Kidney (tissue), 13 donors: ENCODE measurements at regions not wholly inside any gene's neighbourhood (a gene's known extent, or its start where the extent isn't known, plus 50 kb on each side); places are given as distances from the start of the nearest gene placed in this dataset.

Experiments used
- DNase-seq, 5 donors: peaks; one replicate each; pipeline ENCODE4 v3.0.0-alpha.2; 2013 to 2020
- FAIRE-seq: peaks from 2 replicates; lab custom pipeline; 2012; peaks lifted over from hg19 to GRCh38; lab: Jason Lieb, UNC
- H3K27ac ChIP-seq, 2 donors: one replicate each; pipeline ENCODE4 v1.7.0; 2013; ENCODE audit warnings: low read depth in 2 of 2, low read length in 2 of 2, inconsistent platforms in 1 of 2
- H3K27me3 ChIP-seq: one replicate; pipeline ENCODE4 v1.7.1; 2013; ENCODE audit warnings: low read length, inconsistent platforms; ENCODE audit not compliant: control insufficient read depth, insufficient read depth
- H3K36me3 ChIP-seq, 3 donors: one replicate each; pipeline versions ENCODE4 v1.7.0 to v1.7.1; 2013; ENCODE audit warnings: low read length in 3 of 3, control low read depth in 1 of 3, inconsistent platforms in 1 of 3; ENCODE audit not compliant: insufficient read depth in 3 of 3, control insufficient read depth in 2 of 3
- H3K4me1 ChIP-seq, 3 donors: one replicate each; pipeline versions ENCODE4 v1.7.0 to v1.7.1; 2013; ENCODE audit warnings: low read length in 3 of 3, inconsistent platforms in 1 of 3, low read depth in 1 of 3; ENCODE audit not compliant: control insufficient read depth in 2 of 3, insufficient read depth in 2 of 3
- H3K4me3 ChIP-seq, 3 donors: one replicate each; pipeline versions ENCODE4 v1.7.0 to v1.8.1; 2013; ENCODE audit warnings: low read length in 3 of 3, control low read depth in 1 of 3, inconsistent platforms in 1 of 3
- H3K9ac ChIP-seq, 3 donors: one replicate each; pipeline versions ENCODE4 v1.7.0 to v1.7.1; 2013; ENCODE audit warnings: low read length in 3 of 3, control low read depth in 1 of 3, inconsistent platforms in 1 of 3
- H3K9me3 ChIP-seq, 3 donors: one replicate each; pipeline versions ENCODE4 v1.7.0 to v1.7.1; 2013; ENCODE audit warnings: low read length in 3 of 3, control low read depth in 1 of 3, inconsistent platforms in 1 of 3; ENCODE audit not compliant: control insufficient read depth in 2 of 3, insufficient read depth in 1 of 3
- intact Hi-C: fragments of 100-400 bp; cut with DNase I; formaldehyde crosslinking; loops from one replicate; pipeline ENCODE4 v1.11.1; 2022
- TF ChIP-seq, protein P1 (sequence below): IDR thresholded peaks from 3 replicates; pipeline ENCODE4 v1.5.1; 2012; ENCODE audit warnings: mild to moderate bottlenecking, moderate library complexity, borderline replicate concordance; ENCODE audit not compliant: insufficient read depth; ENCODE audit errors: extremely low read depth
- donor health status: control.
- donor health status: control.
- donor health status: control.
- donor health status: control.
- donor health status: control.
- donor health status: DM: yes; HTN: yes; CAD: no.
- donor health status: Normal renal cell carcinoma (clear cell type).

DNA sequence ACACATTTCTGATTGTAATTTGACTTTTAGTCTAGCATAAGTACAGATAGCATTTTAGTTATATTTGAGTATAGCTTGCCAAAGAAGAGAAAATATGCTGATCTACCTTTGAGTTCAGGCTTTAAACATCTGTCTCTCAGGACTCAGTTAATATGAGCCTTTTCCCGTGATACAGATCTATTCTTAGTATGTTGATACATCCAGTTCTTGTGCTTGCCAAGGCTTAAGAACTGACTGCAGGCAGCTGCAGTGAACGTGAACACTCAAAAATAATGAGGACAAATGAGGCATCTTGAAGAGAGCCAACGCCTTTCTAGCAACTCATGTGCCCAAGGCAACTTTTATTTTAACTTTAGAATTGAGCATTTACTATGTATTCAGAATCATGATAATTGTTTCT, 325.5 kb downstream of the SI start:
- no peak for FAIRE-seq
- H3K9me3 ChIP-seq = no peaks in the 10 kb centered on the region
- intact Hi-C loops = no loop called here
- H3K4me3 ChIP-seq = no peak overlapping the region
- no peak overlapping the region for H3K9ac ChIP-seq
- H3K36me3 ChIP-seq = no peaks in the 10 kb centered on the region
- no peaks in the 10 kb centered on the region for H3K4me1 ChIP-seq
- no peak overlapping the region for H3K27ac ChIP-seq
- TF ChIP-seq, protein P1, sequence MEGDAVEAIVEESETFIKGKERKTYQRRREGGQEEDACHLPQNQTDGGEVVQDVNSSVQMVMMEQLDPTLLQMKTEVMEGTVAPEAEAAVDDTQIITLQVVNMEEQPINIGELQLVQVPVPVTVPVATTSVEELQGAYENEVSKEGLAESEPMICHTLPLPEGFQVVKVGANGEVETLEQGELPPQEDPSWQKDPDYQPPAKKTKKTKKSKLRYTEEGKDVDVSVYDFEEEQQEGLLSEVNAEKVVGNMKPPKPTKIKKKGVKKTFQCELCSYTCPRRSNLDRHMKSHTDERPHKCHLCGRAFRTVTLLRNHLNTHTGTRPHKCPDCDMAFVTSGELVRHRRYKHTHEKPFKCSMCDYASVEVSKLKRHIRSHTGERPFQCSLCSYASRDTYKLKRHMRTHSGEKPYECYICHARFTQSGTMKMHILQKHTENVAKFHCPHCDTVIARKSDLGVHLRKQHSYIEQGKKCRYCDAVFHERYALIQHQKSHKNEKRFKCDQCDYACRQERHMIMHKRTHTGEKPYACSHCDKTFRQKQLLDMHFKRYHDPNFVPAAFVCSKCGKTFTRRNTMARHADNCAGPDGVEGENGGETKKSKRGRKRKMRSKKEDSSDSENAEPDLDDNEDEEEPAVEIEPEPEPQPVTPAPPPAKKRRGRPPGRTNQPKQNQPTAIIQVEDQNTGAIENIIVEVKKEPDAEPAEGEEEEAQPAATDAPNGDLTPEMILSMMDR = no peak
- H3K27me3 ChIP-seq = no peaks in the 10 kb centered on the region
- no peak for DNase-seq

DNA sequence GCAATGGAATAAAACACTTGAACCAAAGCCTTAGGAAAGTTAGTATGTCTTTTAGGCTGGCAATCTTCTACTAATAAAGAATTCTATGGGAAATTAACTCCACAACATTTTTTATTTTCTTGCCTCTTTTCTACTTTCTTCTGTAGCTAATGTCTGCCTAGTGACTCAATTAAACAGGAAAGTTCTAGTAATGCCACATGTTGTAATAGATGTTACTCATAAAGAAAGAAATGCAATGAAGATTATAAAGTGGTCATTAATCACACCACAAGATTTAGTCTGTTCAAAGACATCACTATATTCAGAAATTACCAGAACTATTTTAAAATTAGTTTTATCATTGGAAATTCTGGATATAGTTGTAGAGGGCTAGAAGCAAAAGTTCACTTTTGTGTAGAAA, 329.7 kb downstream of the SI start:
- Histone ChIP-seq H3K27ac (no peak overlapping the region), H3K36me3 (no peaks in the 10 kb centered on the region), H3K9me3 (no peaks in the 10 kb centered on the region), H3K27me3 (no peaks in the 10 kb centered on the region), H3K4me1 (no peaks in the 10 kb centered on the region), H3K4me3 (no peak overlapping the region), H3K9ac (no peak overlapping the region)
- FAIRE-seq (no peak), DNase-seq (no peak)
- TF ChIP-seq, protein P1 = no peak
- intact Hi-C loops = no loop called here

DNA sequence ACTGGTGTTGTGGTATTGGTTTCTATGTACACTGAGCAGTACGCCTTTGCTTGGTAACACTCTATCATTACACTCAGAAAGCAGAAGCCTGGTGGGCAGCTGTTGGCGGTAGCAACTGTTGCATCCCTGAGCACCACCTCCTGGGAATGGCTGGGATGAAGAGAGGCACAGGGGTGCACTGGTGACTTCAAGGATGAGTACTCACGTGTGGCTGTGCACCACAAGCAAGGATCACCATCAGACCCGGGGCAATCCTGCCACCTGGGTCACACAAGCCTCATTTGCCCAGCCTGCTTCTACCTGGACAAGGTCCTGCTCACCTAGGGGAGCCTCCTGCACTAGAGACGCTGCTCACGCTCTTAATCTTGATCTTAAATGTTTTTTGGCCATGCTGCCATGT, 336.4 kb downstream of the SI start:
- Histone ChIP-seq H3K27me3 (no peaks in the 10 kb centered on the region), H3K4me3 (no peak overlapping the region), H3K27ac (no peak overlapping the region), H3K4me1 (no peaks in the 10 kb centered on the region), H3K36me3 (no peaks in the 10 kb centered on the region), H3K9me3 (no peaks in the 10 kb centered on the region), H3K9ac (no peak overlapping the region)
- no peak for FAIRE-seq
- DNase-seq = no peak
- intact Hi-C loops = no loop called here
- TF ChIP-seq, protein P1 = no peak

DNA sequence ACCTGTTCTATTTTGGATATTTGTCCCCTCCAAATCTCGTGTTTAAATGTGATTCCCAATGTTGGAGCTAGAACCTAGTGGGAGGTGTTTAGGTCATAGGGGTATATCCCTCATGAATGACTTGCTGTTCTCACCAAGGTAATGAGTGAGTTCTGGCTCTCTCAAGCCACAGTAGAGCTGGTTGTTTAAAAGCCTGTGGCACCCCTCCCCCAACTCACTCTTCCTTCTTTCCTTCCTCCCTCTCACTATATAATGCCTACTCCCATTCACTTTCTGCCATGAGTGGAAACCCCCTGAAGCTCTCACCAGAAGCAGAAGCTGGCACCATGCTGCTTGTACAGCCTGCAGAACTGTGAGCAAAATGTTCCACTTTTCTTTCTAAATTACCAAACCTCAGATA, 341.1 kb downstream of the SI start:
- H3K4me3 ChIP-seq = no peak overlapping the region
- H3K27ac ChIP-seq = no peak overlapping the region
- no peaks in the 10 kb centered on the region for H3K9me3 ChIP-seq
- DNase-seq (no peak), FAIRE-seq (no peak)
- TF ChIP-seq, protein P1 = no peak
- no peaks in the 10 kb centered on the region for H3K27me3 ChIP-seq
- intact Hi-C loops = no loop called here
- no peaks in the 10 kb centered on the region for H3K4me1 ChIP-seq
- H3K36me3 ChIP-seq = no peaks in the 10 kb centered on the region
- H3K9ac ChIP-seq = no peak overlapping the region
